Neuronal stem cell (in vitro differentiated cells): ENCODE measurements at regions not wholly inside any gene's neighbourhood (a gene's known extent, or its start where the extent isn't known, plus 50 kb on each side); places are given as distances from the start of the nearest gene placed in this dataset.

Experiments
- DNase-seq: peaks from one replicate; pipeline ENCODE4 v3.0.0-alpha.2; 2013; ENCODE audit warnings: low spot score
- H2AFZ ChIP-seq: one replicate; pipeline ENCODE4 v1.6.1; 2013; ENCODE audit warnings: mild to moderate bottlenecking, low read length, inconsistent platforms
- H2AK5ac ChIP-seq: 2 replicates; pipeline ENCODE4 v1.6.1; 2013; ENCODE audit warnings: low read depth, mild to moderate bottlenecking, inconsistent platforms, low read length, moderate library complexity, mixed read lengths
- H2BK120ac ChIP-seq: 2 replicates; pipeline ENCODE4 v1.6.1; 2013; ENCODE audit warnings: low read depth, mild to moderate bottlenecking, inconsistent platforms, low read length, moderate library complexity, mixed read lengths
- H2BK12ac ChIP-seq: one replicate; pipeline ENCODE4 v1.6.1; 2013; ENCODE audit warnings: low read length, inconsistent platforms
- H2BK15ac ChIP-seq: 2 replicates; pipeline ENCODE4 v1.6.1; 2013; ENCODE audit warnings: mild to moderate bottlenecking, low read length, inconsistent platforms, mixed read lengths
- H2BK5ac ChIP-seq: one replicate; pipeline ENCODE4 v1.6.1; 2013; ENCODE audit warnings: inconsistent platforms, mild to moderate bottlenecking, low read length, moderate library complexity
- H3K14ac ChIP-seq: one replicate; pipeline ENCODE4 v1.6.1; 2013; ENCODE audit warnings: low read length, inconsistent platforms
- H3K18ac ChIP-seq: 2 replicates; pipeline ENCODE4 v1.6.1; 2013; ENCODE audit warnings: low read length, inconsistent platforms
- H3K23ac ChIP-seq: 2 replicates; pipeline ENCODE4 v1.6.1; 2013; ENCODE audit warnings: low read depth, mild to moderate bottlenecking, mixed read lengths, low read length, inconsistent platforms; ENCODE audit not compliant: poor library complexity
- H3K27ac ChIP-seq: replicated peaks from 3 replicates; pipeline ENCODE4 v1.5.1; 2013; ENCODE audit warnings: low read length, inconsistent platforms
- H3K27me3 ChIP-seq, 3 experiments: 2 replicates each; pipeline ENCODE4 v1.6.1; 2013; ENCODE audit warnings: low read length in 3 of 3, mild to moderate bottlenecking in 2 of 3, inconsistent platforms in 1 of 3, low read depth in 1 of 3, mixed read lengths in 1 of 3, moderate library complexity in 1 of 3; ENCODE audit not compliant: control insufficient read depth in 3 of 3, insufficient read depth in 3 of 3
- H3K36me3 ChIP-seq, 2 donors: replicated peaks in 1 of 2; 2 replicates each; pipeline ENCODE4 v1.6.1; 2013; ENCODE audit warnings: low read length in 2 of 2; ENCODE audit not compliant: control insufficient read depth in 2 of 2, insufficient read depth in 2 of 2
- H3K4ac ChIP-seq: 2 replicates; pipeline ENCODE4 v1.6.1; 2013; ENCODE audit warnings: inconsistent platforms, mild to moderate bottlenecking, low read length, moderate library complexity
- H3K4me1 ChIP-seq, 2 donors: 1 replicate in 1 of 2; 2 replicates in 1 of 2; pipeline ENCODE4 v1.6.1; 2013; ENCODE audit warnings: low read length in 2 of 2, low read depth in 1 of 2; ENCODE audit not compliant: control insufficient read depth in 2 of 2, insufficient read depth in 1 of 2
- H3K4me2 ChIP-seq: one replicate; pipeline ENCODE4 v1.6.1; 2013; ENCODE audit warnings: mild to moderate bottlenecking, low read length, inconsistent platforms; ENCODE audit not compliant: insufficient read depth, poor library complexity, severe bottlenecking
- H3K4me3 ChIP-seq, 2 donors: 2 replicates each; pipeline ENCODE4 v1.5.1; 2013; ENCODE audit warnings: low read length in 2 of 2, mild to moderate bottlenecking in 2 of 2, inconsistent platforms in 1 of 2, moderate library complexity in 1 of 2
- H3K79me1 ChIP-seq: one replicate; pipeline ENCODE4 v1.6.1; 2013; ENCODE audit warnings: low read depth, mild to moderate bottlenecking, inconsistent platforms, low read length, moderate library complexity
- H3K9ac ChIP-seq: one replicate; pipeline ENCODE4 v1.6.1; 2013; ENCODE audit warnings: mild to moderate bottlenecking, low read depth, low read length, inconsistent platforms; ENCODE audit not compliant: poor library complexity
- H3K9me3 ChIP-seq, 2 donors: replicated peaks in 1 of 2; 2 replicates each; pipeline versions ENCODE3 to v1.6.1; 2013; ENCODE audit warnings: low read length in 2 of 2, mild to moderate bottlenecking in 2 of 2, inconsistent platforms in 1 of 2, low read depth in 1 of 2, mixed read lengths in 1 of 2, moderate library complexity in 1 of 2; ENCODE audit not compliant: control insufficient read depth in 2 of 2, insufficient read depth in 1 of 2
- H4K8ac ChIP-seq: one replicate; pipeline ENCODE4 v1.6.1; 2013; ENCODE audit warnings: low read depth, mild to moderate bottlenecking, inconsistent platforms, low read length, moderate library complexity
- H4K91ac ChIP-seq: one replicate; pipeline ENCODE4 v1.6.1; 2013; ENCODE audit warnings: low read length, low read depth, mild to moderate bottlenecking, inconsistent platforms; ENCODE audit not compliant: poor library complexity
- WGBS, 2 donors: extraction: QIAGEN DNeasy Blood & Tissue Kit; methylation state at CpG; one replicate each; pipeline ENCODE4 v1.1.7; 2013; ENCODE audit warnings: missing lambda C conversion rate in 2 of 2, mixed read lengths in 1 of 2; ENCODE audit not compliant: insufficient read length in 2 of 2, insufficient replicate concordance in 1 of 2; ENCODE audit errors: extremely low coverage in 2 of 2; 5-methylcytosine and 5-hydroxymethylcytosine counted together

DNA sequence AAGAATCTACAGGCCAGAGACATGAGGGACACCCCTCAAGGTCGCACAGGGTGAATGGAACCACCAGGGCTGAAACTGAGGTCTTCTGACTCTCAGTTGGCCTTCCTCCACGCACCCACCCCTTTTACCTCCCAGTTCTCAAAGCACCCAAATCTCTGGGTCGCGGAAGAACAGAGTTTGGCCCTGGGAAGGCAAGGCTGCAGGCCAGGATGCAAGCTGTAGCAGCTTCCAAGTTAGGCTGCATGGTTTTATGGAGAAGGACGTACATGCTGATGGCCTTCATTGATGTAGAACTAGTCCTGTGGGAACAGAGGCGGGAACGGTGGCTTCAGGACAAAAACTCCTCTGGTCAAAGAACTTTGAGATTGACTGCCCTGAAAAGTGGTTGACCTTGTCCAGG is 143.5 kb upstream of the B3GAT1 start:
- H3K4me3 ChIP-seq: no peak overlapping the region
- no peaks in the 10 kb centered on the region for H3K79me1 ChIP-seq

GRCh38 chr11:134554861-134555260 is 142.8 kb upstream of the B3GAT1 start:
- Histone ChIP-seq H2BK5ac (no peak overlapping the region), H2AK5ac (no peak overlapping the region), H3K4me2 (no peak overlapping the region), H3K27me3 (no peaks in the 10 kb centered on the region), H3K79me1 (no peaks in the 10 kb centered on the region), H3K23ac (no peak overlapping the region), H3K9ac (no peak overlapping the region), H2AFZ (no peak overlapping the region), H4K91ac (no peak overlapping the region), H2BK12ac (no peak overlapping the region), H3K14ac (no peak overlapping the region), H2BK15ac (no peak overlapping the region), H3K4me1 (no peaks in the 10 kb centered on the region), H4K8ac (no peak overlapping the region), H2BK120ac (no peak overlapping the region), H3K9me3 (no peaks in the 10 kb centered on the region), H3K4me3 (no peak overlapping the region), H3K27ac (no peak overlapping the region), H3K18ac (no peak overlapping the region), H3K36me3 (no peaks in the 10 kb centered on the region), H3K4ac (no peak overlapping the region)
- WGBS, 2 donors: no CpG with 5 or more reads among the region's 3 CpGs
- no peak for DNase-seq

More for the DNA sequence above, 143.5 kb upstream of the B3GAT1 start:
- no peak overlapping the region for H3K14ac ChIP-seq
- H2BK120ac ChIP-seq: no peak overlapping the region
- H3K4ac ChIP-seq: no peak overlapping the region
- H3K9ac ChIP-seq: no peak overlapping the region
- no peak overlapping the region for H2BK12ac ChIP-seq
- H2AFZ ChIP-seq: no peak overlapping the region
- H2AK5ac ChIP-seq: no peak overlapping the region
- H3K23ac ChIP-seq: no peak overlapping the region
- H3K4me1 ChIP-seq: peaks cover 0 to 4% of the 10 kb centered on the region in 2 donors
- no peak overlapping the region for H3K18ac ChIP-seq
- no peak overlapping the region for H4K8ac ChIP-seq
- no peaks in the 10 kb centered on the region for H3K36me3 ChIP-seq
- H2BK5ac ChIP-seq: no peak overlapping the region
- WGBS, 2 donors: no CpG with 5 or more reads among the region's 7 CpGs
- no peak for DNase-seq
- no peaks in the 10 kb centered on the region for H3K9me3 ChIP-seq
- H2BK15ac ChIP-seq: no peak overlapping the region
- no peak overlapping the region for H4K91ac ChIP-seq
- no peaks in the 10 kb centered on the region for H3K27me3 ChIP-seq
- H3K27ac ChIP-seq: no peak overlapping the region
- no peak overlapping the region for H3K4me2 ChIP-seq

DNA sequence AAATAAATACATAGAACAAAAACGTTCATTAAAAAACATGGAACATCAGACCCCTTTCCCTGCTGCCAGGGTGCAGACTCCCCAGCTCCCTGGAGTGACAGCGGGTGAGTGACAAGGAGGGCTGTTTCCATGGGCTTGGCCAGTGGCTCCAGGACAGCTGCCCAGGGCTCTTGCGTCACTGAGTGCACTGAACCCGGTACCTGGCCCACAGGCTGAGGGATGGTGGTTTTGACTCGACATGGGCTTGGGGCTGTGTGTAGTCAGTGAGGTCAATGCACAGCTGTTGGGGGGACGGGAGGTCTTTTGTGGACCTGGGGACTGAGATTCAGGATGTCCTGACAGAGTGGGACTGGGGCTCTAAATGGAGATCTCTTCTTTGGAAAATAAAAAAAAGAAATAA is 142.1 kb upstream of the B3GAT1 start:
- Histone ChIP-seq H3K23ac (no peak overlapping the region), H3K79me1 (no peaks in the 10 kb centered on the region), H2BK12ac (peak overlapping the region; percentile 78), H3K9me3 (no peaks in the 10 kb centered on the region), H3K36me3 (no peaks in the 10 kb centered on the region), H3K4me2 (no peak overlapping the region), H3K27me3 (no peaks in the 10 kb centered on the region), H4K8ac (no peak overlapping the region), H3K27ac (no peak overlapping the region), H2BK5ac (no peak overlapping the region), H3K4ac (no peak overlapping the region), H4K91ac (no peak overlapping the region), H3K4me3 (peak overlapping the region in 1 of 2 donors; percentile 58), H2BK15ac (no peak overlapping the region), H3K14ac (peak overlapping the region; percentile 76), H2AK5ac (peak overlapping the region; percentile 73), H2BK120ac (no peak overlapping the region), H3K9ac (no peak overlapping the region), H3K4me1 (no peaks in the 10 kb centered on the region), H2AFZ (no peak overlapping the region), H3K18ac (peak overlapping the region; percentile 41)
- no peak for DNase-seq
- WGBS, 2 donors: no CpG with 5 or more reads among the region's 6 CpGs

DNA sequence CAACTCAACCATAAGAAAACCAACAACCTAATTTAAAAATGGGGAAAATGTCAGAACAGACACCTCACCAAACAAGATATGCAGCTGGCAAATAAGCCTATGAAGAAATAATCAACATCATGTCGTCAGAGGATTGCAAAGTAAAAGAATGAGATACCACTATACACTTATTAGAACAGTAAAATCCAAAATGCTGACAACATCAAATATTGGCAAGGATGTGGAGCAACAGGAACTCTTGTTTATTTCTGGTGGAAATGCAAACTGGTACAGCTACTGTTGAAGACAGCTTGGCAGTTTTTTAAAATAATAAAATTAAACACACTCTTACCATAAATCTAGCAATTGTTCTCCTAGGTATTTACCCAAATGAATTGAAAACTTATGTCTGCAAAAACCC is 140.7 kb upstream of the B3GAT1 start:
- DNase-seq: no peak

More for the DNA sequence above, 140.7 kb upstream of the B3GAT1 start:
- Histone ChIP-seq H3K4me2 (no peak overlapping the region), H3K27me3 (no peaks in the 10 kb centered on the region), H3K14ac (no peak overlapping the region), H3K23ac (no peak overlapping the region), H3K79me1 (no peaks in the 10 kb centered on the region), H3K18ac (no peak overlapping the region), H2BK15ac (no peak overlapping the region), H3K36me3 (no peaks in the 10 kb centered on the region), H3K27ac (no peak overlapping the region), H3K4me1 (no peaks in the 10 kb centered on the region), H3K9me3 (no peaks in the 10 kb centered on the region), H3K9ac (no peak overlapping the region), H2AK5ac (no peak overlapping the region), H2AFZ (no peak overlapping the region), H4K91ac (no peak overlapping the region), H3K4me3 (no peak overlapping the region), H3K4ac (no peak overlapping the region), H2BK12ac (no peak overlapping the region), H4K8ac (no peak overlapping the region), H2BK5ac (no peak overlapping the region), H2BK120ac (no peak overlapping the region)
- no CpG with 5 or more reads among the region's 1 CpG for WGBS, 2 donors
